SK-N-SH treated with all-trans-retinoic acid at 6 μM for 48 hours (cell line): ENCODE measurements at regions not wholly inside any gene's neighbourhood (a gene's known extent, or its start where the extent isn't known, plus 50 kb on each side); places are given as distances from the start of the nearest gene placed in this dataset.

Experiments
- ATAC-seq: fragments of 200-7000 bp; cut with Tn5 transposase; 3 replicates; pipeline ENCODE4 v1.9.1; 2020; ENCODE audit warnings: mild to moderate bottlenecking, moderate library complexity
- ARNTL ChIP-seq: fragments of 450-650 bp; formaldehyde crosslinking; IDR thresholded peaks from 2 replicates; pipeline ENCODE4 v1.5.0; 2020; ENCODE audit warnings: low read depth, mild to moderate bottlenecking, moderate library complexity, borderline replicate concordance
- BACH2 ChIP-seq: fragments of 250-450 bp; sonication (Bioruptor Pico); IDR thresholded peaks from 2 replicates; pipeline ENCODE4 v1.9.0; 2021; ENCODE audit warnings: mild to moderate bottlenecking, borderline replicate concordance
- CREB5 ChIP-seq: fragments of 250-450 bp; sonication (Bioruptor Pico); IDR thresholded peaks from 2 replicates; pipeline ENCODE4 v1.5.1; 2020; ENCODE audit warnings: low read depth, mild to moderate bottlenecking, moderate library complexity
- CSDC2 ChIP-seq: fragments of 250-450 bp; sonication (Bioruptor Pico); IDR thresholded peaks from 2 replicates; pipeline ENCODE4 v1.5.0; 2020; ENCODE audit warnings: mild to moderate bottlenecking, moderate library complexity
- ESRRG ChIP-seq: fragments of 250-450 bp; sonication (Bioruptor Pico); IDR thresholded peaks from 2 replicates; pipeline ENCODE4 v1.6.1; 2021; ENCODE audit warnings: mild to moderate bottlenecking
- GLIS3 ChIP-seq: fragments of 250-450 bp; sonication (Bioruptor Pico); IDR thresholded peaks from 2 replicates; pipeline ENCODE4 v1.5.0; 2020; ENCODE audit warnings: mild to moderate bottlenecking, moderate library complexity
- ISL1 ChIP-seq: fragments of 250-450 bp; sonication (Bioruptor Pico); IDR thresholded peaks from 2 replicates; pipeline ENCODE4 v2.1.2; 2022; ENCODE audit warnings: mild to moderate bottlenecking, moderate library complexity
- OSR1 ChIP-seq: fragments of 250-450 bp; sonication (Bioruptor Pico); IDR thresholded peaks from 2 replicates; pipeline ENCODE4 v1.8.0; 2022; ENCODE audit warnings: moderate library complexity, mild to moderate bottlenecking, inconsistent platforms
- POU6F1 ChIP-seq: fragments of 250-450 bp; sonication (Bioruptor Pico); IDR thresholded peaks from 2 replicates; pipeline ENCODE4 v1.8.0; 2021; ENCODE audit warnings: low read depth, mild to moderate bottlenecking, moderate library complexity, borderline replicate concordance
- PPARA ChIP-seq: fragments of 250-450 bp; sonication (Bioruptor Pico); IDR thresholded peaks from 2 replicates; pipeline ENCODE4 v1.5.0; 2020; ENCODE audit warnings: mild to moderate bottlenecking, borderline replicate concordance
- RARB ChIP-seq: fragments of 250-450 bp; sonication (Bioruptor Pico); IDR thresholded peaks from 2 replicates; pipeline ENCODE4 v1.8.0; 2021; ENCODE audit warnings: mild to moderate bottlenecking, moderate library complexity
- SNAI2 ChIP-seq: fragments of 250-450 bp; sonication (Bioruptor Pico); IDR thresholded peaks from 2 replicates; pipeline ENCODE4 v1.5.0; 2020; ENCODE audit warnings: mild to moderate bottlenecking, moderate library complexity
- TCF4 ChIP-seq: fragments of 250-450 bp; sonication (Bioruptor Pico); IDR thresholded peaks from 2 replicates; pipeline ENCODE4 v1.8.0; 2021; ENCODE audit warnings: mild to moderate bottlenecking, moderate library complexity, borderline replicate concordance
- TOX ChIP-seq: fragments of 250-450 bp; sonication (Bioruptor Pico); IDR thresholded peaks from 2 replicates; pipeline ENCODE4 v1.8.0; 2021; ENCODE audit warnings: mild to moderate bottlenecking, moderate library complexity, borderline replicate concordance
- TSHZ2 ChIP-seq: fragments of 250-450 bp; sonication (Bioruptor Pico); IDR thresholded peaks from 2 replicates; pipeline ENCODE4 v1.5.0; 2020; ENCODE audit warnings: mild to moderate bottlenecking, moderate library complexity
- ZC3H10 ChIP-seq: fragments of 250-450 bp; sonication (Bioruptor Pico); IDR thresholded peaks from 2 replicates; pipeline ENCODE4 v1.5.1; 2021; ENCODE audit warnings: mild to moderate bottlenecking, moderate library complexity
- ZFP3 ChIP-seq: fragments of 250-450 bp; sonication (Bioruptor Pico); IDR thresholded peaks from 2 replicates; pipeline ENCODE4 v1.5.0; 2020; ENCODE audit warnings: mild to moderate bottlenecking, moderate library complexity
- ZFP30 ChIP-seq: fragments of 450-650 bp; formaldehyde crosslinking; IDR thresholded peaks from 2 replicates; pipeline ENCODE4 v1.5.0; 2022; ENCODE audit warnings: mild to moderate bottlenecking, moderate library complexity
- ZNF565 ChIP-seq: fragments of 450-650 bp; formaldehyde crosslinking; conservative IDR thresholded peaks from 2 replicates; pipeline ENCODE4 v1.5.0; 2020; ENCODE audit warnings: low read depth, mild to moderate bottlenecking, moderate library complexity
- ZNF70 ChIP-seq: fragments of 450-650 bp; formaldehyde crosslinking; IDR thresholded peaks from 2 replicates; pipeline ENCODE4 v1.5.0; 2020; ENCODE audit warnings: mild to moderate bottlenecking, moderate library complexity
- ZNF8 ChIP-seq: fragments of 450-650 bp; formaldehyde crosslinking; IDR thresholded peaks from 2 replicates; pipeline ENCODE4 v1.5.0; 2020; ENCODE audit warnings: mild to moderate bottlenecking, moderate library complexity

GRCh38 chr10:7008645-7009044 lies 402.2 kb downstream of the SFMBT2 start (continued):
- no peak for TF ChIP-seq CREB5 (CRISPR knock-in tag)
- TF ChIP-seq PPARA (CRISPR knock-in tag), result no peak
- TF ChIP-seq SNAI2 (CRISPR knock-in tag), result no peak
- no peak for TF ChIP-seq BACH2 (CRISPR knock-in tag)
- no peak for TF ChIP-seq ZNF565 (CRISPR knock-in tag)

GRCh38 chr10:7007600-7008190 lies 403.1 kb downstream of the SFMBT2 start:
- ATAC-seq, result no peak
- TF ChIP-seq RARB (no peak), GLIS3 (CRISPR knock-in tag) (no peak), CSDC2 (no peak)

GRCh38 chr10:7006566-7006965 lies 404.3 kb downstream of the SFMBT2 start:
- TF ChIP-seq POU6F1 (CRISPR knock-in tag) (no peak), OSR1 (CRISPR knock-in tag) (no peak)
- ATAC-seq, result no peak

- TF ChIP-seq ISL1 (no peak), ZC3H10 (no peak), ESRRG (no peak), ZNF8 (CRISPR knock-in tag) (no peak), PPARA (CRISPR knock-in tag) (no peak), RARB (no peak)
- no peak for ATAC-seq
Measured at GRCh38 chr10:7003831-7004395, 406.9 kb downstream of the SFMBT2 start.

- ATAC-seq, result no peak
- TF ChIP-seq ARNTL (CRISPR knock-in tag) (no peak), TOX (CRISPR knock-in tag) (no peak), GLIS3 (CRISPR knock-in tag) (no peak), ZFP30 (no peak), BACH2 (CRISPR knock-in tag) (no peak), SNAI2 (CRISPR knock-in tag) (no peak), TSHZ2 (CRISPR knock-in tag) (no peak), ZFP3 (CRISPR knock-in tag) (no peak), ZNF8 (CRISPR knock-in tag) (no peak), CSDC2 (no peak), ZC3H10 (no peak), TCF4 (CRISPR knock-in tag) (no peak), ZNF70 (CRISPR knock-in tag) (no peak), RARB (no peak)
Measured at GRCh38 chr10:7000061-7000460, 410.8 kb downstream of the SFMBT2 start.
